A549 (cell line): ENCODE measurements at regions not wholly inside any gene's neighbourhood (a gene's known extent, or its start where the extent isn't known, plus 50 kb on each side); places are given as distances from the start of the nearest gene placed in this dataset.

Experiments
- ATAC-seq, 2 experiments: fragments of 200-7000 bp in 1 of 2; fragments of >200 bp in 1 of 2; cut with Nextera tagmentation in 1 of 2; cut with Tn5 transposase in 1 of 2; 3 replicates each; pipeline versions ENCODE4 v1.8.0 to v1.9.1; 2018 to 2020; ENCODE audit warnings: mild to moderate bottlenecking in 1 of 2, moderate library complexity in 1 of 2
- CTCF ChIA-PET: fragments of 300-600 bp; sonication (Branson Sonifier 250); formaldehyde crosslinking; extraction: SDS; loops from one replicate; lab custom pipeline; 2021; ENCODE audit warnings: antibody characterized with exemption, inconsistent platforms; lab: Yijun Ruan, JAX
- POLR2A ChIA-PET: fragments of 350-600 bp; formaldehyde crosslinking; extraction: SDS; loops from one replicate; lab custom pipeline; 2021; ENCODE audit warnings: antibody characterized with exemption, inconsistent platforms; lab: Yijun Ruan, JAX
- DNase-seq, 2 experiments: peaks; one replicate each; pipeline versions ENCODE4 v3.0.0 to v3.0.0-alpha.2; 2011 to 2016; ENCODE audit warnings: low read depth in 1 of 2, low spot score in 1 of 2
- FAIRE-seq: peaks from 2 replicates; lab custom pipeline; 2011; peaks lifted over from hg19 to GRCh38; lab: Jason Lieb, UNC
- H3K27ac ChIP-seq, 2 experiments: fragments of >200 bp; sonication (Bioruptor Twin); formaldehyde crosslinking; 3 replicates each; pipeline ENCODE4 v1.5.1; 2016 to 2017
- H3K4me1 ChIP-seq: fragments of >200 bp; sonication (Bioruptor Twin); formaldehyde crosslinking; 3 replicates; pipeline ENCODE4 v1.6.1; 2016
- H3K4me2 ChIP-seq: fragments of >200 bp; sonication (Bioruptor Twin); formaldehyde crosslinking; 3 replicates; pipeline ENCODE4 v1.6.1; 2016
- H3K4me3 ChIP-seq: fragments of >200 bp; sonication (Bioruptor Twin); formaldehyde crosslinking; 3 replicates; pipeline ENCODE4 v1.5.1; 2016
- H3K9me3 ChIP-seq: fragments of >200 bp; sonication (Bioruptor Twin); formaldehyde crosslinking; 3 replicates; pipeline ENCODE4 v1.6.1; 2016
- CBX8 ChIP-seq: fragments of 200-600 bp; sonication (generic); IDR thresholded peaks from 2 replicates; pipeline ENCODE4 v1.6.1; 2016
- FOXS1 ChIP-seq: fragments of 250-450 bp; sonication (Bioruptor Pico); IDR thresholded peaks from 2 replicates; pipeline ENCODE4 v1.5.0; 2020; ENCODE audit warnings: mild to moderate bottlenecking, moderate library complexity
- GATA3 ChIP-seq: IDR thresholded peaks from 2 replicates; pipeline ENCODE4 v1.6.1; 2012; ENCODE audit warnings: borderline replicate concordance
- HDAC2 ChIP-seq: fragments of 200-600 bp; sonication (generic); IDR thresholded peaks from 2 replicates; pipeline ENCODE4 v1.6.1; 2016
- HOXB5 ChIP-seq: fragments of 250-450 bp; sonication (Bioruptor Pico); IDR thresholded peaks from 2 replicates; pipeline ENCODE4 v1.5.0; 2020; ENCODE audit warnings: mild to moderate bottlenecking, moderate library complexity
- JUN ChIP-seq, 2 experiments: fragments of >200 bp; sonication (Bioruptor Twin); formaldehyde crosslinking; IDR thresholded peaks; 2 replicates in 1 of 2; 3 replicates in 1 of 2; pipeline ENCODE4 v1.6.1; 2016 to 2017
- MAFK ChIP-seq: fragments of 450-650 bp; IDR thresholded peaks from 2 replicates; pipeline ENCODE4 v1.6.1; 2014; ENCODE audit not compliant: partially characterized antibody
- MAZ ChIP-seq: fragments of 150-350 bp; IDR thresholded peaks from 2 replicates; pipeline ENCODE4 v1.6.1; 2014; ENCODE audit warnings: antibody characterized with exemption, low read depth, low read length, borderline replicate concordance
- MYC ChIP-seq: IDR thresholded peaks from 2 replicates; pipeline ENCODE4 v1.6.1; 2012; ENCODE audit warnings: mild to moderate bottlenecking, inconsistent platforms, low read length, improper control_type of control experiment, borderline replicate concordance
- NR3C1 ChIP-seq: fragments of >200 bp; sonication (Bioruptor Twin); formaldehyde crosslinking; IDR thresholded peaks from 3 replicates; pipeline ENCODE4 v1.6.1; 2017
- POLR2A ChIP-seq: IDR thresholded peaks from 2 replicates; pipeline ENCODE4 v1.6.1; 2012; ENCODE audit warnings: mild to moderate bottlenecking, low read length
- RARB ChIP-seq: fragments of 250-450 bp; sonication (Bioruptor Pico); IDR thresholded peaks from 2 replicates; pipeline ENCODE4 v1.8.0; 2021; ENCODE audit warnings: mild to moderate bottlenecking, moderate library complexity
- RCOR1 ChIP-seq: fragments of 150-350 bp; IDR thresholded peaks from 2 replicates; pipeline ENCODE4 v1.6.1; 2014; ENCODE audit warnings: antibody characterized with exemption, low read length, low read depth
- SMC3 ChIP-seq: fragments of >200 bp; sonication (Bioruptor Twin); formaldehyde crosslinking; IDR thresholded peaks from 3 replicates; pipeline ENCODE4 v1.6.1; 2018; ENCODE audit warnings: inconsistent platforms
- TP53 ChIP-seq: fragments of 250-450 bp; sonication (Bioruptor Pico); IDR thresholded peaks from 2 replicates; pipeline ENCODE4 v1.5.0; 2021; ENCODE audit warnings: mild to moderate bottlenecking, moderate library complexity
- ZNF302 ChIP-seq: fragments of 250-450 bp; sonication (Bioruptor Pico); IDR thresholded peaks from 2 replicates; pipeline ENCODE4 v1.9.0; 2021; ENCODE audit warnings: inconsistent platforms, mild to moderate bottlenecking, moderate library complexity
- WGBS: methylation state at CpG from one replicate; pipeline ENCODE4 v1.1.6; 2017; ENCODE audit errors: missing lambda C conversion rate; 5-methylcytosine and 5-hydroxymethylcytosine counted together
- TF ChIP-seq, protein P1 (sequence below): fragments of 450-650 bp; IDR thresholded peaks from 2 replicates; pipeline ENCODE4 v1.6.1; 2014; ENCODE audit warnings: antibody characterized with exemption
- TF ChIP-seq, protein P2 (sequence below): fragments of >200 bp; sonication (Bioruptor Twin); formaldehyde crosslinking; IDR thresholded peaks from 3 replicates; pipeline ENCODE4 v1.6.1; 2016
- TF ChIP-seq, protein P3 (sequence below): fragments of 250-450 bp; sonication (Bioruptor Pico); IDR thresholded peaks from 2 replicates; pipeline ENCODE4 v1.5.0; 2020; ENCODE audit warnings: low read depth, mild to moderate bottlenecking, moderate library complexity
- TF ChIP-seq, protein P4 (sequence below): fragments of >200 bp; sonication (Bioruptor Twin); formaldehyde crosslinking; IDR thresholded peaks from 3 replicates; pipeline ENCODE4 v1.5.1; 2016
- TF ChIP-seq, protein P5 (sequence below): fragments of 200-600 bp; sonication (generic); IDR thresholded peaks from 2 replicates; pipeline ENCODE4 v1.6.1; 2016; ENCODE audit warnings: antibody characterized with exemption, mild to moderate bottlenecking, moderate library complexity
- TF ChIP-seq, protein P6 (sequence below): IDR thresholded peaks from 2 replicates; pipeline ENCODE4 v1.6.1; 2012

DNA sequence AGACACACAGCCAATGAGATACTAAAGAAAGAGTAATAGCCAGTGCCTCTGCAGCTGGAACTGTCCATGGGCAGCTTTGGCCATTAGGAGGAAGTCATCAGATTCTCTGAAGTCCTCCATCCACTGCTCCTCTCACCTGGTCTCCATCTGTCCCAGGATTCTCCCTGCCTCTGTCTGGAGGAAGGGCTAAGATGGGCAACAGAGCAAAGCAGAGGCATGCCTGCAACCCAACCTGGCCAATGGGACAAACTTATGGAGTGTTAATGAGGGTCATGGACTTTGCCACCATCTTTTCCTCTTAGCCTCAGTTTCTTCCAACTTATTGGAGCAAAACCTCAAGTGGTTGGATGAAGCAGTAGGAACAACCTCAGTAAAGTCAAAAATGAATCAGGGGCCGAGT, 91.5 kb upstream of the SIX3 start:
- POLR2A ChIA-PET: no interaction called here
- Histone ChIP-seq H3K4me1 (no peaks in the 10 kb centered on the region), H3K4me3 (no peak overlapping the region), H3K4me2 (no peak overlapping the region), H3K9me3 (no peaks in the 10 kb centered on the region), H3K27ac (no peak overlapping the region)
- ATAC-seq (0 out of 6 replicates have a peak, but pooled peaks of 1 of the 2 experiments have one; percentile 24), DNase-seq (no peak), FAIRE-seq (no peak)
- TF ChIP-seq GATA3 (no peak), POLR2A (no peak), TP53 (no peak), HDAC2 (no peak), MYC (no peak), MAZ (no peak), HOXB5 (no peak), NR3C1 (no peak), JUN (IDR thresholded peaks at IDR 0.05) (no peak)
- 5% methylated on average over 1 of the region's 1 CpG for WGBS
- CTCF ChIA-PET: no interaction called here

DNA sequence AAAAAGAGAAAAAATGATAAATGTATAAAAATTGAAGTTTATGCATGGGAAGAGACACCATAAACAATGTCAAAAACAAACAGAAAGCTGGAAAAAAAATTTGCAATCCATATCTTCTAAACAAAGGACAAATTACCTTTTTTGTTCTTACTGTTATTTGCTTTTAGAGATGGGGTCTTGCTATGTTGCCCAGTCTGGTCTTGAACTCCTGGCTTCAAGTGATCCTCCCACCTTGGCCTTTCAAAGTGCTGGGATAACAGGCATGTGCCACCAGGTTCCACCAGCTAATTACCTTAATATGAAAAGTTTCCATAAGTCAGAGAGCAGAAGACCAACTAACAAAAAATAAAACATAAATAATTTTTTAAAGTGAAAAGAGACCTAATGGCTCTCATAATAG, 90.0 kb upstream of the SIX3 start:
- no peak overlapping the region for H3K27ac ChIP-seq
- TF ChIP-seq, protein P1, sequence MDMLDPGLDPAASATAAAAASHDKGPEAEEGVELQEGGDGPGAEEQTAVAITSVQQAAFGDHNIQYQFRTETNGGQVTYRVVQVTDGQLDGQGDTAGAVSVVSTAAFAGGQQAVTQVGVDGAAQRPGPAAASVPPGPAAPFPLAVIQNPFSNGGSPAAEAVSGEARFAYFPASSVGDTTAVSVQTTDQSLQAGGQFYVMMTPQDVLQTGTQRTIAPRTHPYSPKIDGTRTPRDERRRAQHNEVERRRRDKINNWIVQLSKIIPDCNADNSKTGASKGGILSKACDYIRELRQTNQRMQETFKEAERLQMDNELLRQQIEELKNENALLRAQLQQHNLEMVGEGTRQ: no peak
- ChIA-PET POLR2A (no interaction called here), CTCF (interaction anchor here (1.5 kb wide), 1 partner anchor 372 kb away, joined by 3 read pairs; no protein-coding TSS in a partner anchor)
- DNase-seq (no peak), ATAC-seq (no peak), FAIRE-seq (no peak)
- H3K4me3 ChIP-seq: no peak overlapping the region
- no peaks in the 10 kb centered on the region for H3K4me1 ChIP-seq
- H3K4me2 ChIP-seq: no peak overlapping the region
- no peaks in the 10 kb centered on the region for H3K9me3 ChIP-seq

DNA sequence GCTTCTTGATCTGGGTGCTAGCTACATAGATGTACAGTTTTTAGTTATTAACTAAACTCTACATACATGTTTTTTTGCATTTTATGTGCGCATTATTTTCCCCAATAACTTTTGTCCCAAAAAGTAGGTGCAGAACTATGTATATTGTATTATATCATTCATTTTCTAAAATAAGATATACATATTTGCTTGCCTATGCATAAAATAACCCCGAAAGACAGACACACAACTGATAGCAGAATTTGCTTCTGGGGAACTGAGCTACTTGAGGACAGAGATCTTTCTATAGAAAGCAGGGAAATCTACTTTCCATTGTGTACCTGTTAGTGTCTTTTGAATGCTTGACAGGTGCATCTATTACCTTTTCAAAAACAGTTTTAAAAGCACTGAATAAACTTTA, 88.9 kb upstream of the SIX3 start:
- 15% methylated on average over 2 of the region's 2 CpGs for WGBS
- no peaks in the 10 kb centered on the region for H3K4me1 ChIP-seq
- H3K27ac ChIP-seq: no peak overlapping the region
- no peak overlapping the region for H3K4me3 ChIP-seq
- ATAC-seq (no peak), FAIRE-seq (peak; percentile 79), DNase-seq (no peak)
- H3K4me2 ChIP-seq: no peak overlapping the region
- CTCF ChIA-PET: no interaction called here
- peak; percentile 57 for TF ChIP-seq MAFK
- TF ChIP-seq, protein P2, sequence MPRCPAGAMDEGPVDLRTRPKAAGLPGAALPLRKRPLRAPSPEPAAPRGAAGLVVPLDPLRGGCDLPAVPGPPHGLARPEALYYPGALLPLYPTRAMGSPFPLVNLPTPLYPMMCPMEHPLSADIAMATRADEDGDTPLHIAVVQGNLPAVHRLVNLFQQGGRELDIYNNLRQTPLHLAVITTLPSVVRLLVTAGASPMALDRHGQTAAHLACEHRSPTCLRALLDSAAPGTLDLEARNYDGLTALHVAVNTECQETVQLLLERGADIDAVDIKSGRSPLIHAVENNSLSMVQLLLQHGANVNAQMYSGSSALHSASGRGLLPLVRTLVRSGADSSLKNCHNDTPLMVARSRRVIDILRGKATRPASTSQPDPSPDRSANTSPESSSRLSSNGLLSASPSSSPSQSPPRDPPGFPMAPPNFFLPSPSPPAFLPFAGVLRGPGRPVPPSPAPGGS: no peak
- POLR2A ChIA-PET: interaction anchor here (0.6 kb wide), 1 partner anchor 422 kb away, joined by 3 read pairs; no protein-coding TSS in a partner anchor
- H3K9me3 ChIP-seq: no peaks in the 10 kb centered on the region

DNA sequence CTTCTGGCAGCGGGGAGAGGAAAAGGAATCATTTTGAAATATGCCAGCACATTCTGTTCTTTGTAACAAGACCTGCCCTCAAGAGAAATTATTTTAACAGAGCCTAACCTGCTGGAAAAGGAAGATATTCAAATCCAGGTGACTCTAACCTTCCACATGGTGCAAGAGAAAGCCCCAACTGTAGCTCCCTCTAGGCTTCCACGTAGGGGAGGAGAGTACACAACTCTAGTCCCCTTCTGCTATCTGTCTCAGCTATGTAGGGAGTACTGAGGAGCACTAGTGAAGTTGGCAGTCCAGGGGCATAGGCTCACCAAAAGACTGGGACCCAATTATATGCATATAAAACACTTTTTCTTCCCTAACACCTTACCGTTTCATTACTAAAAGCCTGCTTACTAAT, 82.2 kb upstream of the SIX3 start:
- ATAC-seq (peak in 1 of 2 experiments; percentile 34; a peak in 2 of 6 replicates), DNase-seq (no peak), FAIRE-seq (no peak)
- Histone ChIP-seq H3K9me3 (0 out of 3 replicates have a peak, but pooled peaks cover 4% of the 10 kb centered on the region), H3K4me3 (no peak overlapping the region), H3K4me1 (no peaks in the 10 kb centered on the region), H3K27ac (no peak overlapping the region), H3K4me2 (no peak overlapping the region)
- POLR2A ChIA-PET: no interaction called here
- CTCF ChIA-PET: interaction anchor here (1.3 to 1.6 kb wide), 2 partner anchors 380 to 815 kb away, joined by 4 to 7 read pairs; no protein-coding TSS in a partner anchor
- WGBS: 10% methylated on average over 3 of the region's 3 CpGs
- TF ChIP-seq, protein P3, sequence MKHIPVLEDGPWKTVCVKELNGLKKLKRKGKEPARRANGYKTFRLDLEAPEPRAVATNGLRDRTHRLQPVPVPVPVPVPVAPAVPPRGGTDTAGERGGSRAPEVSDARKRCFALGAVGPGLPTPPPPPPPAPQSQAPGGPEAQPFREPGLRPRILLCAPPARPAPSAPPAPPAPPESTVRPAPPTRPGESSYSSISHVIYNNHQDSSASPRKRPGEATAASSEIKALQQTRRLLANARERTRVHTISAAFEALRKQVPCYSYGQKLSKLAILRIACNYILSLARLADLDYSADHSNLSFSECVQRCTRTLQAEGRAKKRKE (CRISPR knock-in tag): no peak
- TF ChIP-seq, protein P4, sequence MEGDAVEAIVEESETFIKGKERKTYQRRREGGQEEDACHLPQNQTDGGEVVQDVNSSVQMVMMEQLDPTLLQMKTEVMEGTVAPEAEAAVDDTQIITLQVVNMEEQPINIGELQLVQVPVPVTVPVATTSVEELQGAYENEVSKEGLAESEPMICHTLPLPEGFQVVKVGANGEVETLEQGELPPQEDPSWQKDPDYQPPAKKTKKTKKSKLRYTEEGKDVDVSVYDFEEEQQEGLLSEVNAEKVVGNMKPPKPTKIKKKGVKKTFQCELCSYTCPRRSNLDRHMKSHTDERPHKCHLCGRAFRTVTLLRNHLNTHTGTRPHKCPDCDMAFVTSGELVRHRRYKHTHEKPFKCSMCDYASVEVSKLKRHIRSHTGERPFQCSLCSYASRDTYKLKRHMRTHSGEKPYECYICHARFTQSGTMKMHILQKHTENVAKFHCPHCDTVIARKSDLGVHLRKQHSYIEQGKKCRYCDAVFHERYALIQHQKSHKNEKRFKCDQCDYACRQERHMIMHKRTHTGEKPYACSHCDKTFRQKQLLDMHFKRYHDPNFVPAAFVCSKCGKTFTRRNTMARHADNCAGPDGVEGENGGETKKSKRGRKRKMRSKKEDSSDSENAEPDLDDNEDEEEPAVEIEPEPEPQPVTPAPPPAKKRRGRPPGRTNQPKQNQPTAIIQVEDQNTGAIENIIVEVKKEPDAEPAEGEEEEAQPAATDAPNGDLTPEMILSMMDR: no peak
- TF ChIP-seq ZNF302 (CRISPR knock-in tag) (no peak), NR3C1 (no peak), JUN (IDR thresholded peaks at IDR 0.05) (no peak), MYC (no peak), RCOR1 (no peak), FOXS1 (CRISPR knock-in tag) (no peak), CBX8 (no peak), POLR2A (no peak), SMC3 (no peak), RARB (CRISPR knock-in tag) (no peak)
- TF ChIP-seq, protein P5, sequence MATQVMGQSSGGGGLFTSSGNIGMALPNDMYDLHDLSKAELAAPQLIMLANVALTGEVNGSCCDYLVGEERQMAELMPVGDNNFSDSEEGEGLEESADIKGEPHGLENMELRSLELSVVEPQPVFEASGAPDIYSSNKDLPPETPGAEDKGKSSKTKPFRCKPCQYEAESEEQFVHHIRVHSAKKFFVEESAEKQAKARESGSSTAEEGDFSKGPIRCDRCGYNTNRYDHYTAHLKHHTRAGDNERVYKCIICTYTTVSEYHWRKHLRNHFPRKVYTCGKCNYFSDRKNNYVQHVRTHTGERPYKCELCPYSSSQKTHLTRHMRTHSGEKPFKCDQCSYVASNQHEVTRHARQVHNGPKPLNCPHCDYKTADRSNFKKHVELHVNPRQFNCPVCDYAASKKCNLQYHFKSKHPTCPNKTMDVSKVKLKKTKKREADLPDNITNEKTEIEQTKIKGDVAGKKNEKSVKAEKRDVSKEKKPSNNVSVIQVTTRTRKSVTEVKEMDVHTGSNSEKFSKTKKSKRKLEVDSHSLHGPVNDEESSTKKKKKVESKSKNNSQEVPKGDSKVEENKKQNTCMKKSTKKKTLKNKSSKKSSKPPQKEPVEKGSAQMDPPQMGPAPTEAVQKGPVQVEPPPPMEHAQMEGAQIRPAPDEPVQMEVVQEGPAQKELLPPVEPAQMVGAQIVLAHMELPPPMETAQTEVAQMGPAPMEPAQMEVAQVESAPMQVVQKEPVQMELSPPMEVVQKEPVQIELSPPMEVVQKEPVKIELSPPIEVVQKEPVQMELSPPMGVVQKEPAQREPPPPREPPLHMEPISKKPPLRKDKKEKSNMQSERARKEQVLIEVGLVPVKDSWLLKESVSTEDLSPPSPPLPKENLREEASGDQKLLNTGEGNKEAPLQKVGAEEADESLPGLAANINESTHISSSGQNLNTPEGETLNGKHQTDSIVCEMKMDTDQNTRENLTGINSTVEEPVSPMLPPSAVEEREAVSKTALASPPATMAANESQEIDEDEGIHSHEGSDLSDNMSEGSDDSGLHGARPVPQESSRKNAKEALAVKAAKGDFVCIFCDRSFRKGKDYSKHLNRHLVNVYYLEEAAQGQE: no peak
- TF ChIP-seq, protein P6, sequence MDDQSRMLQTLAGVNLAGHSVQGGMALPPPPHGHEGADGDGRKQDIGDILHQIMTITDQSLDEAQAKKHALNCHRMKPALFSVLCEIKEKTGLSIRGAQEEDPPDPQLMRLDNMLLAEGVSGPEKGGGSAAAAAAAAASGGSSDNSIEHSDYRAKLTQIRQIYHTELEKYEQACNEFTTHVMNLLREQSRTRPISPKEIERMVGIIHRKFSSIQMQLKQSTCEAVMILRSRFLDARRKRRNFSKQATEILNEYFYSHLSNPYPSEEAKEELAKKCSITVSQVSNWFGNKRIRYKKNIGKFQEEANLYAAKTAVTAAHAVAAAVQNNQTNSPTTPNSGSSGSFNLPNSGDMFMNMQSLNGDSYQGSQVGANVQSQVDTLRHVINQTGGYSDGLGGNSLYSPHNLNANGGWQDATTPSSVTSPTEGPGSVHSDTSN: no peak
